Stimulated activated CD4-positive, alpha-beta T cell treated with anti-CD3 and anti-CD28 coated beads, Interleukin-1b, Interleukin-23, amount 100 ng/mL, for 4 hours (primary cell): ENCODE measurements at regions not wholly inside any gene's neighbourhood (a gene's known extent, or its start where the extent isn't known, plus 50 kb on each side); places are given as distances from the start of the nearest gene placed in this dataset.

Experiments used
- DNase-seq, 2 donors: peaks; one replicate each; pipeline ENCODE4 v3.0.0-alpha.2; 2020; ENCODE audit warnings: low read depth in 2 of 2

DNA sequence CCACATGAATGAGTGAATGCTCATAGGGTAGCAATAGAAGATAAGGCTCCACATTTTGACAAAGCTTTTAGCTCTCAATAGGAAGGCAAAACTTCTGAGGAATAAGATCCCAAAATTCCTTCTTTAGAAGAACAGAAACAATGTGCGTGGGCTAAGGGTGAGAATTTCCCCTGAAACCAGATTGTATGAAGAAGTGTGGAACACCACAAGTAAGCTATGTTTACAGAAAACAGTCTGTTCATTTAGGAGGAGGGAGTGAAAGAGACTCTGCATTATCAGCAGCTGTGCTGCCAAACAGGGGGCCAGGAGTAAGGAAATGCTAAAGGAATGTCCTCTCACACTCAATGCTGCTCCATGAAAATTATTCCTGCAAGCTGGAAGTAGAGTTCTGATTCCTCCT is 851.6 kb downstream of the CENPC start:
- DNase-seq = no peak

DNA sequence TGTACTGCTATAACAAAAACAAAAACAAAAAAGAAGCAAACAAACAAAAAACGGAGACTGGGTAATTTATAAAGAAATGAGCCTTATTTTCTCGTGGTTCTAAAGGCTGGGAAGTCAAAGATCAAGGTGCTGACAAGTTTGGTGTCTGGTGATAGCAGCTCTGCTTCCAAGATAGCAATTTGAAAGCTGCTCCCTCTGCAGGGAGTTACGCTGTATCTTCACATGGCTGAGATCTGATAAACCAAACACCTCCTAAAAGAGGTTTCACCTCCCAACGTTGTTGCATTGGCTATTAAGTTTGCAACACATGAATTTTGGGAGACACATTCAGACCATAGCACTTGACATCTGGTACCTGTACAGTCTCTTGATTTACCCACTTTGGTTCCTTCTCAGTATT is 854.2 kb downstream of the CENPC start:
- no peak for DNase-seq

DNA sequence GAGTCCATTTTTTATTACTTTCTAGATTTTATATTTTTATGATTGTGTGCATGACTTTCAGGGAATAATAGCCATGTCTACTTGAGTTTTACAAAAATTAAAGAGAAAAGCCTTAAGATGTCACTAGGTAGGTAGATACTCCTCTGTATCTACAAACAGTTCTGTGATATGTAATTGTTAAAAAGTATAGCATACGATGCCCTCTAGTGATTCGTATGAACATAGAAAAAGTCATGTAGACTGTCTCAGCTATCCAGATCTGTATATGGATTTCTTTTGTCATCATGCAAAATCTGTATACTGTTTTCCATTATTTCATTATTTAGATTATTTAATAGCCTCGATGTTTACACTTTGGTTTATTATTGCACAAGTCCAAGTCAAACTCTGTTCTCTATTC is 856.6 kb downstream of the CENPC start:
- DNase-seq = no peak

DNA sequence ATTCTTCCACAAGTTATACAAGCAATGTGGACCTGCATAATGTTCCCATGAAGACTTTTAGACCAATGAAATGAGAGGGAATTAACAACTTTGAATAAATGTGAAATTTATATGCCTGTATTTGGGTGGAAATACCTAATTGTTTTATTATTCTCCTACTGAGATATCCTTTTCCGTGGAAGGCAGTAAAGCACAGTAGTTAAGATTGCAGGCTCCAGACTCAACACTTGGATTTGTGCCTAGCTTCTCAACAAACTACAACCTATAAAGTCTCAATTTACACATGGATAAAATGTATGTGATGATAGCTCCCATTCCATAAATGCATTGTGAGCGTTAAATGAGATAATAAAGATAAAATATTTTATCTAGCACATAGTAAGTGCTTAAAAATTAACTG is 857.8 kb downstream of the CENPC start:
- no peak for DNase-seq

DNA sequence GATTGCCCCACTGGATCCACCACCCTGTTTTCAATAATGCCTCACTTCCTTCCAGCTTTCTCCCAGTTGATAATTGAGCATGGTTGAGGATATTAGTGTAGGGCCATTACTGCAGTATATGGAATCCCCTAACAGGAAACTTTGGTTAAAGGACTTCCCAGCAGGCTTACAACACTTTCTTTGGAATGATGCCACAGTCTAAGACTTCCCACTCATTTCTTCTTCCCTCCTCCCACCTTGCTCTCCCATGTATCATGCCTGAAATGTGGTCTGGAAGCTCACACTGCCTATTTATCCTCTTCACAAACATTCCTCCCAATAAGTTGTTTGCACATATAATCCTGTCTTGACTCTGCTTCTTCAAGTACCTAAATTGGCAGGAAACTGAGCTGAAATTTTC is 863.3 kb downstream of the CENPC start:
- DNase-seq = no peak

DNA sequence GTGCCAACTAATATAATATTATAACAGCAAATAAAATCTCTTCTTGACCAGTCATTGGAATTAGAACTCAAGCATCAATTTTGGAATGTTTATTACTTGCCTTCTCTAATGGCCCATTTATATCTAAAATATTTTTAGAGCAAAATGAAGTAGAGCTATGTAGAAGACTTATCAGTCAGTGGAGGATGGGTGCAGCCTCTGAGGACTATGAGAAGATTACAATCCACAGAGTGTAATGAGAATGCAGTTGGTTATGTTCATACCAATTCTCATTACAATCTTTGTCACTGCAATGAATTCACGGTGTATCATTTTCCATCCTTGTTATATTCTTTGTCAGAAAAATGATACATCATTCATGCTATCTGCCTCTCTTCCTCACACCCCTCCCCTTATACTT is 878.1 kb downstream of the CENPC start:
- DNase-seq = no peak

DNA sequence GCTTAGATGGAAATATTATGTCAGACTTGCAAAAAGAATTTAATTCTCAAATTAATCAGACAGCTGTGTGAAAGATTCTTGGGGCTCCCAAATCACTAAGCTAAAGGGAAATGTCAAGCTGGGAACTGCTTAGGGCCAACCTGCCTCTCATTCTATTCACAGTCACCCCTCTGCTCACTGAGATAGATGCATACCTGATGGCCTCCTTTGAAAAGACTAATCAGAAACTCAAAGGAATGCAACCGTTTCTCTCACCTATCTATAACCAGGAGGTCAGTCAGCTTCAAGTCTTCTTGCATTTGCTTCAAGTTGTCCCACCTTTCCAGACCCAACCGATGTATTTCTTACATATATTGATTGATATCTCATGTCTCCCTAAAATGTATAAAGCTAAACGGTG is 882.7 kb downstream of the CENPC start:
- no peak for DNase-seq

DNA sequence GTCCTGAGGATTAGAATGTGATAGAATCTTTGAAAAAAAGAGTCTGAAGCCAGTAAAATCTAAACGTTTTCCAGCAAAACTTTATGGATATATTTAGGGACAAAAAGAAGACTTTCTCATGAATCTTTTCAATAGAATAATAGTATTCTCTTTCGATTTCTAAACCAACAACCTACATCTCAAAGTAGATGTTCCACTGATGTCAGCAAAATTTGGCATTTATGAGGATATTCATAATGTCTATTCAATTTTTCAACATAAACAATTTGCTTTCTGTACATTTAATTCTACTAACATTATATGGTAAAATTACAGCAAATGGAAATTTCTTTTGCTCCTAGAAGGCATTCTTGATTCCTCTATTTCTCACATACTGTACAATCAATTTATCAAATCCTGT is 886.5 kb downstream of the CENPC start:
- DNase-seq = no peak

DNA sequence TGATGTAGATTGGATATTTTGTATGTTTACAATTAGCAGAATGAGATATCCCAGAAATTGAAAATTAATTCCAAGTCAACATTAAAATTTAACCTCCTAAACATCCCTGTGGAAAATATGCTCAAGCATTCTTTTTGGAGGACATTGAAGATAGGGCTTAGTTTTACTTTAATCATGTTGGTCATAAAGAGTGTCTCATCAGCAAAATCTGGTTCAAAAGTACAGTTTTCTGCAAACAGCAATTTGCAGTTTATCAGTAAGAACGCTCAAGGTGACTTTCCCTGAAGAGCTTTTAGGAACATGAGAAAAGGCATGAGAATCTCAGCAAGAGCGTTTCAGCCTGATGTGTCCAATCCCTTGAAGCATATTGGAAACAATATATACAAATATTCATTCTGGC is 889.8 kb downstream of the CENPC start:
- no peak for DNase-seq

DNA sequence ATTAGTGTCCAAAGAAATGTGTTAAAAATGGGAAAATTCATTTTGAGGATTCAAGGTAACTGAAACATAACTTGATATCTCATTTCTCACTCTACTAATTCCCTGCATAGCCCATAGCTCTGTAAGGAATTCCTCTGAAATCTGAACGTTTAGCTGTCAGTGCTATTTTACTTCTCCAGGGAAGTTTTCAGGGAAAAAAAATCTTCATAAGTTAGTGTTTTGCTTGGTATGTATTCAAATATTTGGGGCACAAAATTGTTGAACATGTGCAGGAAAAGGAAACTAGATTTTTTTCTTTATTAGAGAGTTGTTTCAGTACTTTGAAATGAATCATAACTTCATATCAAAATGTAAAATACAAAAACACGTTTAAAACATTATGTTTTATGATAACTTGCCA is 891.4 kb downstream of the CENPC start:
- no peak for DNase-seq

DNA sequence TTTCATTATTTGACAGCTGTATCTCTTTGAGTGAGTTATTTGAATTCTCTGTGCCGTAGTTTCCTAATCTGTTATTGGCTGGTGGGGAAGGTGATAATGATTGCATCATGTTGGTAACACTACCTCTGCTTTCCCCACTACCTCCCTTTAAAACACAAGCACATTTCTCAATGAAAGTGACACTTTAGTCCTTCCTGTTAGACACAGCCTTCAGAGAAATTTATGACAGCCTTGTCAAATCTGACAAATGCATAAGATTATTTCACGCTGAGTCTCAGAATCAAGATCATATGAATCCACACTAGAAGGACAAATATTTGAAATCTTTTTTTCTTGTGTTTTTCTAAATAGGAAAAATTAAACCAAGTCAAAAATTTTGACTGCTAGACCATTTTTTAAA is 896.1 kb downstream of the CENPC start:
- DNase-seq = no peak

DNA sequence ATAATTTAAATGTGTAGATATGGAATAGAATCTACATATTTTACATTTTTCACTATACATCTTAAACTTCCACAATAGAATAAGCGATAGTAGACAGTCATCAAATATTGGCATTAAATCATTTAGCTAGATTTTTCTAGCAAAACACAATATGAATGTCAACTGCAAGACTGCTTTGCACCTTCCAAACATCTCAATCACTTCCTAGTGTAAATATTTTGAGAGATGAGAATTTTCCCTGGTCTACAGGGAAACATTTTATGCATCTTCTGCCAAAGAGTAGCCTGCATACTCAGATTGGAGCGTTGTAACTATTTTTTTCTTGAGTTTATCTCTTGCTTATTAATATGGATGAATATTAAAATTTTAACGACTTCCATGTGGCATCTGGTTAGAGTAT is 897.4 kb downstream of the CENPC start:
- DNase-seq = no peak

DNA sequence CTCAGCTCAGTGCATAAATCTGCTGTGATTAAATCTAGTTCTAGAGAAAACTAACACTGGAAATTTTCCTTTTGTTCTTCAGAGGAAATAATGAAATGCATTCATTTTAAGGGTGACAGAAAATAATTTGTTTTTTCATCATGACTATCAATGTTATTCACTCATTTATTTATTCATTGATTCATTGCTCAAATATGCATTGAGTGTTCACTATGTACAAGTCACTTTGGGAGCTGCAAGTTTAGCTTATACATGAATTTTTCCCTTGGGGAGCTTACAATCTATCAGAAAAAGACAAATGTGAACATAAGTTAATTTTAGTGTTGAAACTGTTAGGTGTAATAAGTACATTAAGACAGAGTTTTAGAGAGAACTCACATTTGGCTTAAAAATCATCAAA is 897.8 kb downstream of the CENPC start:
- DNase-seq = no peak

DNA sequence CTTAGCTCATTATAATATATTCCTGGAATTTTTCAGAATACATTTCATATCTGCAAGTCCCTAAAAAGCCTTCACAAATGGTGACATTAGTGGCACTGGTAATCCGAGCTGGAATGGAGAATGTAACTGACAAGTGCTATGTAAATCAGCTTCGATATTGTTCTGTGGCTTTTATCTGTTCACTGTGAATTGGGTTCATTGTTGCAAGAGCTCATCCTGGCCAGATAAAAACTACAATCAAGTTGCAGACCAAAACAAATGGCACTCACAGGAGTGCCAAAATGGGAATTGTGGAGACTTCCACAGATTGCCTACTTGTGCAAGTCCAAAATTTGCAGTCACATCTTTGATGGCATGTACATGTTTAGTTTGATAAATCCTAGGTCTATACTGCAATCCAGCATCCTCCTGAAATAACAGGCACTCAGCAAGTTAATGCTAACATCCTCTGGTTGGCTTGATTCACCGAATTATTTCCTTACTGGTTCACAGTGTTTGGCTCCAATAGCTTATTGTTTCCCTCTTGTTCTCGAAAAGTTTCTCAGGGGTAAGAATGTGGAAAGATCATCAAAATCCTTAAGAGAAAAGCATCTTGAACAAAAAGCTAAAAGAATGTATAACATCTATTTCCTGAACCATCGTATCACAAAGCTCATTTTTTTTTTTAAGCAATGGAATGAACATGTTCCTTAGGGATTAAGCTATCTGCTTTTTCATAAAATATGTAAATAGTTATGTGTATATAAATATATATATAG is 904.9 kb downstream of the CENPC start:
- no peak for DNase-seq

DNA sequence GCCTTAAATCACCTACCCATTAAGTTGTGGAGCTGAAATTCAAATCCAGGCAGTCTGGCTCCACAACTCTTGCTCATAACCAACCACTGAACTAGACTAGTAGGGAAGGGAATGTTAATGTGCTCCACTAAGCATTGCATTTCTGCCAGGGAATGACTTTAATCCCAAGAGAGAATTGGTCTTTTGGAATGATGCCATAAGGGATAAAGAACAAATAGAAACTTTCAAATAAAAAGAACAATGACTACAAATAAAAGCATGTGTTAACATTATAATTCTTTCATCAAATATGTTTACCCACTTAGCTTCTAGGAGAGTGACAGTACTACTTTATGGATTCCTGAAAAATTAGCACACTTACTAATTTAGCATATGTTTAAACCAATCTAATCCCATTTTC is 905.9 kb downstream of the CENPC start:
- no peak for DNase-seq

DNA sequence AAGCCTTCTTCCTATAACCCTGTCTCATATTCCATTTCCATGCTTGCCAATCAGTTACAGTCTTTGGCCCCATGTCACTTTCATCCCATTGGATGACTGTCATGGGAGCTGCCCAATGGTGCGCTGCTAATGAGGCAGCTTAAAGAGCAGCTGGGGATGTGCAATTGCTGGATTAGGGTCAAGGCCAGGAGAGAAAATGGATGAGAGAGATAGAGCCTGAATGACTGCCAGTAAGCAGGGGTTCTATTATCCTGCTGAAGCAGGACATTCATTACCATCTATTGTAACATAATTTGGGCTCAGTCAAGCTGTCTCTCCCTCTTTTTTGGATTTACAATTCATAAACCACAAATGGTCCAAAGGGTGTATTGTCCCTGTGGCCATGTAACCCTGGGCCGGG is 909.0 kb downstream of the CENPC start:
- no peak for DNase-seq

DNA sequence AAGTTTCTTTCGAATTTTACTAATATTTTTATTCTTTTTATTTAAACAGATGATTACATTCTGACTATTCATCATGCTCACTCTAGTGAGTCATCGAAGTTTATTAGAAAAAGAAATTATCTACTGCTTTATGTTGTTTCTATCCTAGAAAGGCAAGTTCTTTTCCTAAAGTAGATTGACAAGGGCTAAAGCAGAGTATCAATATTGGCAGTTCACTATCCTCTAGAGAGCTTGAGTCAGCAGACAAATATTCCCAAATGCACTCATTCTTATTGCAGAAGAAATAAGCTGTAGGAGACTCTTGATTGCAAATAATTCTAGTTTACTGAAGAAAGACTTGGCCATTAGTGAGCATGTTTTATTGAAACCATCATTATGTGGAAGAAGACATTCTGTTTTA is 911.8 kb downstream of the CENPC start:
- DNase-seq = no peak

DNA sequence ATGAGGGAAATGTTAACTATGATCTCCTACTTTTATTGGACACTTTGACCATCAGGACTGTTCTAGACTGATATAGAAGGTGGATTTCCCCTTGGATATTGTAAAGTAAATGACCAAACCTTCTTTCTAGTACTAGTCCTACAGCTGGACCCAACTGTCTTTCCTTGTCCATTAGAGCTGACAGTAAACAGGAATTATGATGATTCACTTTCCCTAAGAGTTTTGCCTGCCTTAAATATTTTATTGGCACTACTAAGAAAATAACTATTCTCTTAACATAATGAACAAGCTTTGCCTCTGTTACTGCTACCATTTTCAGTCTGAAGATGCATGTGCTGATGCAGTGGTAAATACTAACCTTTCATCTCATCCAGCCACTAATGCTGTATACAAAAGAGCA is 915.4 kb downstream of the CENPC start:
- no peak for DNase-seq

DNA sequence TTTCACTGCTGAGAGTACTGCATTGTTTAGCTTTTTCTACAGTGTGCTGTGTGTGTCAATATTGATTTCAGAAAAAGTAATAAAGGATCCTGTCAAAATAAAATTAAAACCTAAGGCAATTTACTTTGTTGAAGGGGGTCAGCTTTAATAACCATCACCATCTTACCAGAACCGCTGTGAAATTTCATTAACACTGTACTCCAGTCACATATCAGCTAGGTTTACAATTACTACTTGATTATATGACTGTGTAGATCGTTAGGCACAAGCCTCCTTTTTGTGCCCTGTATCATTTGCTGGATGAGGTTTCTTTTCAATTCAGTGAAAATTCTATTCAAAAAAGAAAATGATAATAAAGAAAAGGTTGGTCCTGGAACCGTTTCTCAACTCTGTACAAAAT is 917.2 kb downstream of the CENPC start:
- no peak for DNase-seq

DNA sequence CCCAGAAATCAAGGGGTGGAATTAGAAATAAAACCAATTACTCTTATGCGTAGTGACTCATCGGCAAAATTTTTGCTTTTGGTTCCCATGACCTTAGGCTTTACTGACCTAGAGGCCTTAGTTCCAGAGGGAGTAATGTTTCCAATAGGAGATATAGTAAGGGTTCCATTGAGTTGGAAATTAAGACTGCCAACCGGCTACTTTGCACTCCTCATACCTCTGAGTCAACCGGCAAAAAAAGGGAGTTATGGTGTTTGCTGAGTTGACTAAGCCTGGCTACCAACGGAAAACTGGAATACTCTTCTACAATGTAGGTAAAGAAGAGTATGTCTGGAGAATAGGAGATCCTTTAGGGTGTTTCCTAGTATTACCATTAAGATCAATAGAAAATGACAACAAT is 919.8 kb downstream of the CENPC start:
- no peak for DNase-seq

DNA sequence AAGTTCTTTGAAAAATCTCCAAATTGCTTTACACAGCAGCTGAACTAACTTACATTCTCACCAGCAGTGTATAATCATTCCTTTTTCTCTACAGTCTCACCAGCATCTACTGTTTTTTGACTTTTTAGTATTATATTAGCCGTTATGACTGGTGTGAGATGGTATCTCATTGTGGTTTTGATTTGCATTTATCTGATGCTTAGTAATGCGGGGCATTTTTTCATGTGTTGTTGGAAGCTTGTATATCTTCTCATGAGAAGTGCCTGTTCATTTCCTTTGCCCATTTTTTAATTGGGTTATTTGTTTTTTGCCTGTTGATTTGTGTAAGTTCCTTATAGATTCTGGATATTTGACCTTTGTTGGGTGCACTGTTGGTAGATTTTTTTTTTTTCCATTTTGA is 931.7 kb downstream of the CENPC start:
- no peak for DNase-seq

DNA sequence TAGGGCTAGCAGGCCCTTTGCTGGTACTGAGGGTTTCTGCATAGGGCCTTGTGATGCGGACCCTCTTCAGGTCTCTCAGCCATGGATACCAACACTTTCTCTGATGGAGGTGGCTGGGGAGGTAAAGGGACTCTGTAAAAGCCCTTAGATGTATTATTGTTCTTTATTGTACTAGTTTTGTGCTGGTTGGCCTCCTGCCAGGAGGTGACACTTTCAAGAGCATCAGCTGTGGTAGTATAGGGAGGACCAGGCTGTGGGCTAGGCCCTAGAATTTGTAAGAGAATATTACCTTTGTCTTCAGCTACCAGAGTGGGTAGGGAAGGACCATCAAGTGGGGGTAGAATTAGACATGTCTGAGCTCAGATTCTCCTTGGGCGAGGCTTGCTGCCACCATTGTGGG is 936.3 kb downstream of the CENPC start:
- no peak for DNase-seq

DNA sequence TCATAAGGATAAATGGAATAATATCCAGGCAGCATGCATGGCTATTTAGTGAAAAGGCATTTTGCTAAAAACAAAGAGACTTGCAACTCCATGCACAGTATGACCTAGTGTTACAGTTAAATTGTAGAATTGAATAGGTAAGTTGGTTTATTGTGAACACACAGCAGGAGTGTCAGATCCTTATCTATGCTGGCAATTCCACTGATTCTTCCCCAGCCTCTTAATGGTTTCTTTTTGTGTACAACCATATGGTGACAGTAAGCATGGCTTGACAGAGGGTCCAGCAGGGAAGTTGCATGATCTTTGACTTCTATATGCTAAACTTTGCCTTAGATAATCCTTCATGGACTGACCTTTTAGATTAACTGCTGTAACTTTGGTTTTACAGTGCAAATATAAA is 936.6 kb upstream of the EPHA5 start:
- DNase-seq = no peak

DNA sequence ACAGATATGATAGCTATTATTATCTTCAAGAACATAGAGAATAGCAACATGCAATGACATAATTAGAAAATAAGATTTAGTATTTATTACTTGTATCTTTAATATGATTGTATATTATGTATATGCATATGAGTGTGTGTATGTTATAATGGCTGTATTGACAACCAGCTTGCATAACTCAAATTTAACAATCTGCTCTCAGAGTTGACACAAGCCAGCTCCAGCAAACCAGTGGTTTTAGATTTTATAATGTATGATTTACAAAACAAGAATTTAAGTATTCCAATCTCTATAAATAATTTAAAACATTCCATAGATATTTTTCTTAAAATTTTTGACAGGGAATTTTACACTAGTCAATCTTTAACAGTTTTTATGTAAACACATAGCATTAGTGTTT is 935.9 kb upstream of the EPHA5 start:
- no peak for DNase-seq
